ENCODE measurements at regions not wholly inside any gene's neighbourhood (a gene's known extent, or its start where the extent isn't known, plus 50 kb on each side); places are given as distances from the start of the nearest gene placed in this dataset.

DNA sequence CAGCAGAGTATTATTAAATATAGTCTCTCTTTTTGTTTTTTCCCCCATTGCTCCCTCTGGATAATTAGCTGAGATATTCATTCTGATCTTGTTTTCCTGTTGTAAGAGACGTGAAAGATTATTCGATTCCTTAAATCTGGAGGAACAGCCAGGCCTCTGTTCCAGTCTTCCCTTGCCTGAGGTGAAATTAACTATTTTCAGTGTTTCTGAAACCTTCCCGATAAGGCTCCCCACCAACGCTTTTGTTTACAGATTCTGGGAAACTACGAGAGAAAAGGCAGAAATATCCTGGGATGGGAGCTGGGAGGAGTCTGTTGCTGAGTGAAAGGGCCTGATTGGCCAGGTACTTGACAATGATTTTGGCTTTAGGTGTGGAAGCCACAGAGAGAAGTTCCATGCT, 63.6 kb upstream of the AGR3 start:
- TF ChIP-seq, protein P1, sequence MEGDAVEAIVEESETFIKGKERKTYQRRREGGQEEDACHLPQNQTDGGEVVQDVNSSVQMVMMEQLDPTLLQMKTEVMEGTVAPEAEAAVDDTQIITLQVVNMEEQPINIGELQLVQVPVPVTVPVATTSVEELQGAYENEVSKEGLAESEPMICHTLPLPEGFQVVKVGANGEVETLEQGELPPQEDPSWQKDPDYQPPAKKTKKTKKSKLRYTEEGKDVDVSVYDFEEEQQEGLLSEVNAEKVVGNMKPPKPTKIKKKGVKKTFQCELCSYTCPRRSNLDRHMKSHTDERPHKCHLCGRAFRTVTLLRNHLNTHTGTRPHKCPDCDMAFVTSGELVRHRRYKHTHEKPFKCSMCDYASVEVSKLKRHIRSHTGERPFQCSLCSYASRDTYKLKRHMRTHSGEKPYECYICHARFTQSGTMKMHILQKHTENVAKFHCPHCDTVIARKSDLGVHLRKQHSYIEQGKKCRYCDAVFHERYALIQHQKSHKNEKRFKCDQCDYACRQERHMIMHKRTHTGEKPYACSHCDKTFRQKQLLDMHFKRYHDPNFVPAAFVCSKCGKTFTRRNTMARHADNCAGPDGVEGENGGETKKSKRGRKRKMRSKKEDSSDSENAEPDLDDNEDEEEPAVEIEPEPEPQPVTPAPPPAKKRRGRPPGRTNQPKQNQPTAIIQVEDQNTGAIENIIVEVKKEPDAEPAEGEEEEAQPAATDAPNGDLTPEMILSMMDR (IDR thresholded peaks at IDR 0.05): no peak
- no peak for TF ChIP-seq POLR2A (IDR thresholded peaks at IDR 0.05)
